CD14-positive monocyte (primary cell): ENCODE measurements at regions not wholly inside any gene's neighbourhood (a gene's known extent, or its start where the extent isn't known, plus 50 kb on each side); places are given as distances from the start of the nearest gene placed in this dataset.

Experiments used
- DNase-seq, 3 donors: peaks; one replicate each; pipeline ENCODE4 v3.0.0-alpha.2; 2011 to 2022
- H2AFZ ChIP-seq: 2 replicates; pipeline ENCODE4 v1.6.0; 2012; ENCODE audit warnings: mild to moderate bottlenecking, low read depth, low read length, inconsistent platforms; ENCODE audit not compliant: insufficient read depth, poor library complexity, severe bottlenecking
- H3K27ac ChIP-seq, 2 donors: 1 replicate in 1 of 2; 2 replicates in 1 of 2; pipeline ENCODE4 v1.5.1; 2012 to 2013; ENCODE audit warnings: low read length in 2 of 2, control low read depth in 1 of 2, inconsistent platforms in 1 of 2, low read depth in 1 of 2, mild to moderate bottlenecking in 1 of 2
- H3K27me3 ChIP-seq, 2 donors: one replicate each; pipeline versions ENCODE4 v1.6.0 to v1.6.1; 2011 to 2013; ENCODE audit warnings: low read length in 2 of 2; ENCODE audit not compliant: control insufficient read depth in 2 of 2, insufficient read depth in 2 of 2
- H3K36me3 ChIP-seq, 2 donors: replicated peaks in 1 of 2; 1 replicate in 1 of 2; 2 replicates in 1 of 2; pipeline versions ENCODE4 v1.5.1 to v1.6.1; 2012 to 2013; ENCODE audit warnings: low read length in 2 of 2, control low read depth in 1 of 2, inconsistent platforms in 1 of 2, mild to moderate bottlenecking in 1 of 2; ENCODE audit not compliant: insufficient read depth in 2 of 2, control insufficient read depth in 1 of 2
- H3K4me1 ChIP-seq, 2 donors: 1 replicate in 1 of 2; 2 replicates in 1 of 2; pipeline versions ENCODE4 v1.5.1 to v1.6.1; 2012 to 2013; ENCODE audit warnings: low read length in 2 of 2, control low read depth in 1 of 2, inconsistent platforms in 1 of 2, mild to moderate bottlenecking in 1 of 2, moderate library complexity in 1 of 2; ENCODE audit not compliant: insufficient read depth in 2 of 2, control insufficient read depth in 1 of 2
- H3K4me2 ChIP-seq: replicated peaks from 2 replicates; pipeline ENCODE3; 2012; ENCODE audit warnings: low read length, moderate library complexity, mild to moderate bottlenecking; ENCODE audit not compliant: poor library complexity, severe bottlenecking; ENCODE audit errors: extremely low read depth
- H3K4me3 ChIP-seq, 3 experiments: fragments of 200-600 bp in 1 of 3; sonication (generic) in 1 of 3; replicated peaks in 1 of 3; 1 replicate in 2 of 3; 2 replicates in 1 of 3; pipeline ENCODE4 v1.5.1; 2011 to 2013; ENCODE audit warnings: low read length in 3 of 3, mild to moderate bottlenecking in 3 of 3, control low read depth in 2 of 3, low read depth in 2 of 3, inconsistent platforms in 1 of 3, moderate library complexity in 1 of 3
- H3K79me2 ChIP-seq: 2 replicates; pipeline ENCODE4 v1.6.0; 2012; ENCODE audit warnings: mild to moderate bottlenecking, control low read depth, inconsistent platforms, low read length, moderate library complexity; ENCODE audit not compliant: insufficient read depth
- H3K9ac ChIP-seq: 2 replicates; pipeline ENCODE4 v1.6.0; 2017; ENCODE audit warnings: low read length, mild to moderate bottlenecking; ENCODE audit not compliant: insufficient read depth, poor library complexity, severe bottlenecking
- H3K9me3 ChIP-seq, 2 donors: replicated peaks in 1 of 2; 1 replicate in 1 of 2; 2 replicates in 1 of 2; pipeline versions ENCODE4 v1.5.1 to v1.6.1; 2012 to 2013; ENCODE audit warnings: low read length in 2 of 2, control low read depth in 1 of 2; ENCODE audit not compliant: control insufficient read depth in 1 of 2, insufficient read depth in 1 of 2
- H4K20me1 ChIP-seq: 2 replicates; pipeline ENCODE4 v1.6.0; 2012; ENCODE audit warnings: mild to moderate bottlenecking, low read length, control low read depth, moderate library complexity; ENCODE audit not compliant: insufficient read depth
- H3K27ac Mint-ChIP-seq, 7 donors: one replicate each; pipeline ENCODE4 v1.8.0; 2020; ENCODE audit warnings: mild to moderate bottlenecking in 7 of 7, mixed read lengths in 7 of 7, moderate library complexity in 6 of 7, inconsistent platforms in 2 of 7
- H3K27me3 Mint-ChIP-seq, 3 donors: one replicate each; pipeline ENCODE4 v1.8.0; 2021 to 2022; ENCODE audit warnings: low read depth in 3 of 3, mild to moderate bottlenecking in 3 of 3, mixed read lengths in 3 of 3, moderate library complexity in 3 of 3, inconsistent platforms in 1 of 3
- H3K36me3 Mint-ChIP-seq, 2 donors: one replicate each; pipeline ENCODE4 v1.8.0; 2020; ENCODE audit warnings: mixed read lengths in 2 of 2, inconsistent platforms in 1 of 2, mild to moderate bottlenecking in 1 of 2
- H3K4me1 Mint-ChIP-seq: one replicate; pipeline ENCODE4 v1.8.0; 2020; ENCODE audit warnings: mild to moderate bottlenecking, mixed read lengths
- H3K4me3 Mint-ChIP-seq, 2 donors: one replicate each; pipeline ENCODE4 v1.8.0; 2020; ENCODE audit warnings: mild to moderate bottlenecking in 2 of 2, mixed read lengths in 2 of 2, moderate library complexity in 1 of 2
- H3K9me3 Mint-ChIP-seq, 7 donors: one replicate each; pipeline ENCODE4 v1.8.0; 2020 to 2022; ENCODE audit warnings: mixed read lengths in 7 of 7, mild to moderate bottlenecking in 6 of 7, moderate library complexity in 6 of 7, inconsistent platforms in 2 of 7
- WGBS: methylation state at CpG from one replicate; pipeline ENCODE4 v1.1.5; 2013; ENCODE audit warnings: missing lambda C conversion rate; ENCODE audit not compliant: insufficient coverage; 5-methylcytosine and 5-hydroxymethylcytosine counted together
- intact Hi-C, 2 donors: fragments of 100-400 bp; cut with micrococcal nuclease; formaldehyde crosslinking; loops; one replicate each; pipeline versions ENCODE4 v1.15.0 to v1.15.1; 2023
- TF ChIP-seq, protein P1 (sequence below): fragments of 200-600 bp; IDR thresholded peaks from one replicate; pipeline ENCODE4 v1.8.0; 2022; ENCODE audit warnings: antibody characterized with exemption, mild to moderate bottlenecking

DNA sequence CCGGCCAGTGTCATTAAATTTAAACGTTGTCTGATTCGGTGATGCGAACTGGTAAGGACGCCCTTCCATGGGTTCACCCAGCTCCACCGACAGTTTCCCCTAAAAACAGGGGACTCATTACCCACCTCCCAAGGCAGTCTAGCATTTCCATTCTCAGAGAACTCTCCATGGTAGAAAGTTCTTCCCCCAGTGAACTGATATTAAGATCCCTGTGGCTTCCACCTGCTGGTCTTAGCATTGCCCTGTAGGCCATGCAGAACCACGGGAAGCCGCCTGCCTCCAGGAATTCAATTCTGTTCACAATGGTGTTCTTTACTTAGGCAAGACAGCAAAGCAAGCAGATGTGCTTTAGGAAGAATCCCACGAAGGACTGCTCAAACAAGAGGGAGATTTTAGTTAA, 128.9 kb upstream of the NANOS1 start:
- H3K27ac Mint-ChIP-seq = no peak overlapping the region
- no peak overlapping the region for H2AFZ ChIP-seq

DNA sequence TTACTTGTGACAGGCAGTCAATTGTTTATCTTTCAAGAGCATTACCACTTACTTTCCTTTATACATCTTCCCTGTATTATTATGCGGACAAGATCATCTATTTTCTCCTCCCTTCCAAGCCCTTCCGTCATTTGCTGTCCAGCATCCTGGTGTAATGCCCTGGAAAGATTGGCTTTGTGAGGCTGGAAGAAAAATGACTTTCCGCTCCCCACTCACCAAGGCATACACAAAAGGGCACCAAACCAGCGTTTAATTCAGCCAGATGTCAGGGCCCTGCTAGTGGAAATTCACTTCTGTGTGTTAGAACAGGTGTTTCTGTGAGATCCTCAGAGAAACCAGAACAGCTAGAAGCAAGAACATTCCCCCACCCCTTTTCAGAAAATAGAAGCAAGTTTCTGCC, 128.1 kb upstream of the NANOS1 start:
- H3K4me1 Mint-ChIP-seq = no peaks in the 10 kb centered on the region
- no CpG with 5 or more reads among the region's 4 CpGs for WGBS
- intact Hi-C loops = no loop called here
- H3K27ac Mint-ChIP-seq = no peak overlapping the region
- no peak overlapping the region for H3K27ac ChIP-seq
- TF ChIP-seq, protein P1, sequence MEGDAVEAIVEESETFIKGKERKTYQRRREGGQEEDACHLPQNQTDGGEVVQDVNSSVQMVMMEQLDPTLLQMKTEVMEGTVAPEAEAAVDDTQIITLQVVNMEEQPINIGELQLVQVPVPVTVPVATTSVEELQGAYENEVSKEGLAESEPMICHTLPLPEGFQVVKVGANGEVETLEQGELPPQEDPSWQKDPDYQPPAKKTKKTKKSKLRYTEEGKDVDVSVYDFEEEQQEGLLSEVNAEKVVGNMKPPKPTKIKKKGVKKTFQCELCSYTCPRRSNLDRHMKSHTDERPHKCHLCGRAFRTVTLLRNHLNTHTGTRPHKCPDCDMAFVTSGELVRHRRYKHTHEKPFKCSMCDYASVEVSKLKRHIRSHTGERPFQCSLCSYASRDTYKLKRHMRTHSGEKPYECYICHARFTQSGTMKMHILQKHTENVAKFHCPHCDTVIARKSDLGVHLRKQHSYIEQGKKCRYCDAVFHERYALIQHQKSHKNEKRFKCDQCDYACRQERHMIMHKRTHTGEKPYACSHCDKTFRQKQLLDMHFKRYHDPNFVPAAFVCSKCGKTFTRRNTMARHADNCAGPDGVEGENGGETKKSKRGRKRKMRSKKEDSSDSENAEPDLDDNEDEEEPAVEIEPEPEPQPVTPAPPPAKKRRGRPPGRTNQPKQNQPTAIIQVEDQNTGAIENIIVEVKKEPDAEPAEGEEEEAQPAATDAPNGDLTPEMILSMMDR = no peak
- H3K4me2 ChIP-seq = no peak overlapping the region
- peaks cover 0 to 3% (median 0%) of the 10 kb centered on the region in 7 donors for H3K9me3 Mint-ChIP-seq
- no peak overlapping the region for H2AFZ ChIP-seq
- peaks cover 0 to 11% (median 4%) of the 10 kb centered on the region in 3 donors for H3K27me3 Mint-ChIP-seq
- no peak overlapping the region for H3K4me3 Mint-ChIP-seq
- no peak overlapping the region for H3K4me3 ChIP-seq
- peaks cover 6% of the 10 kb centered on the region in 2 donors for H3K9me3 ChIP-seq
- no peaks in the 10 kb centered on the region for H3K79me2 ChIP-seq
- no peak for DNase-seq
- H3K36me3 Mint-ChIP-seq = no peaks in the 10 kb centered on the region
- no peaks in the 10 kb centered on the region for H3K36me3 ChIP-seq
- H3K9ac ChIP-seq = no peak overlapping the region
- no peaks in the 10 kb centered on the region for H3K4me1 ChIP-seq
- no peaks in the 10 kb centered on the region for H3K27me3 ChIP-seq
- no peaks in the 10 kb centered on the region for H4K20me1 ChIP-seq

More for the DNA sequence above, 128.9 kb upstream of the NANOS1 start:
- H3K4me1 ChIP-seq = no peaks in the 10 kb centered on the region
- no peaks in the 10 kb centered on the region for H3K36me3 ChIP-seq
- intact Hi-C loops = no loop called here
- no peaks in the 10 kb centered on the region for H3K4me1 Mint-ChIP-seq
- H3K4me2 ChIP-seq = no peak overlapping the region
- H3K4me3 Mint-ChIP-seq = no peak overlapping the region
- peaks cover 6% of the 10 kb centered on the region in 2 donors for H3K9me3 ChIP-seq
- no peak overlapping the region for H3K27ac ChIP-seq
- H3K36me3 Mint-ChIP-seq = no peaks in the 10 kb centered on the region
- TF ChIP-seq, protein P1 = no peak
- H3K79me2 ChIP-seq = no peaks in the 10 kb centered on the region
- no peak overlapping the region for H3K9ac ChIP-seq
- H3K27me3 Mint-ChIP-seq = peaks cover 0 to 8% (median 4%) of the 10 kb centered on the region in 3 donors
- WGBS = 96% methylated on average over 8 of the region's 9 CpGs
- no peaks in the 10 kb centered on the region for H4K20me1 ChIP-seq
- DNase-seq = no peak
- H3K4me3 ChIP-seq = no peak overlapping the region
- peaks cover 0 to 5% (median 3%) of the 10 kb centered on the region in 7 donors for H3K9me3 Mint-ChIP-seq
- no peaks in the 10 kb centered on the region for H3K27me3 ChIP-seq
